ENCODE measurements at regions not wholly inside any gene's neighbourhood (a gene's known extent, or its start where the extent isn't known, plus 50 kb on each side); places are given as distances from the start of the nearest gene placed in this dataset.

DNA sequence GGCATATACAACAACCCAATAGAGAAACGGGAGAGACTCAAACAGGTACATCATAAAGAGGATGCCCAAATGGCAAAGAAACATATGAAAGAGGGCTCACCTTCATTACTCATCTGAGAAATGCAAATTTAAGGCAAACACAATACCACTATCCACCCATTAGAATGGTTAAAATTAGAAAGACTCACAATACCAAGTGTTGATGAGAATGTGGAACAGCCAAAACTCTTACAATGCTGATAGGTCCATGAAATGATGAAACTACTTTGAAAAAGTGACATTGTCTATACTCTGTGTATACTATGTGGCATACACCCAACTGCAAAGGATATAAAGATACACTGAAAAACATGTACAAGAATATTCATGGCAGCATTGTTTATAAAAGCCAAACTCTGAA is 96.2 kb upstream of the TSHZ3 start:
- TF ChIP-seq CTCF (optimal IDR thresholded peaks at IDR 0.05 in 1 of 3, IDR thresholded peaks at IDR 0.05 in 1 of 3, conservative IDR thresholded peaks at IDR 0.05 in 1 of 3; ENCODE audit: extremely low read depth in 1 of 3, insufficient read depth in 2 of 3, low read length in 3 of 3), result no peak
- TF ChIP-seq EZH2 (IDR thresholded peaks at IDR 0.05; ENCODE audit: low read length), result no peak

All from keratinocyte (primary cell).